ENCODE measurements at regions not wholly inside any gene's neighbourhood (a gene's known extent, or its start where the extent isn't known, plus 50 kb on each side); places are given as distances from the start of the nearest gene placed in this dataset.

- no peak for TF ChIP-seq KDM5A (IDR thresholded peaks at IDR 0.05; ENCODE audit: low read length)
- no peak for TF ChIP-seq BCL11A (IDR thresholded peaks at IDR 0.05; ENCODE audit: low read depth in 2 of 2, low read length in 2 of 2)
- no peak for TF ChIP-seq TAF1 (IDR thresholded peaks at IDR 0.05; ENCODE audit: low read depth, low read length)
- TF ChIP-seq CBX8 (IDR thresholded peaks at IDR 0.05; ENCODE audit: borderline replicate concordance, low read depth, low read length) = no peak
- no peak for TF ChIP-seq NANOG (IDR thresholded peaks at IDR 0.05; ENCODE audit: insufficient read depth, low read depth, low read length, poor library complexity, severe bottlenecking)
Observed at GRCh38 chr2:122815120-122815519, 1059.7 kb downstream of the TSN start (continued).
